NB4 (cell line): ENCODE measurements at regions not wholly inside any gene's neighbourhood (a gene's known extent, or its start where the extent isn't known, plus 50 kb on each side); places are given as distances from the start of the nearest gene placed in this dataset.

Experiments
- MAX ChIP-seq: IDR thresholded peaks from 2 replicates; pipeline ENCODE4 v1.6.1; 2011; ENCODE audit warnings: low read depth, low read length
- TF ChIP-seq, protein P1 (sequence below): IDR thresholded peaks from one replicate; pipeline ENCODE4 v1.5.1; 2012; ENCODE audit warnings: low read depth, low read length

- TF ChIP-seq MAX, result no peak
- TF ChIP-seq, protein P1, sequence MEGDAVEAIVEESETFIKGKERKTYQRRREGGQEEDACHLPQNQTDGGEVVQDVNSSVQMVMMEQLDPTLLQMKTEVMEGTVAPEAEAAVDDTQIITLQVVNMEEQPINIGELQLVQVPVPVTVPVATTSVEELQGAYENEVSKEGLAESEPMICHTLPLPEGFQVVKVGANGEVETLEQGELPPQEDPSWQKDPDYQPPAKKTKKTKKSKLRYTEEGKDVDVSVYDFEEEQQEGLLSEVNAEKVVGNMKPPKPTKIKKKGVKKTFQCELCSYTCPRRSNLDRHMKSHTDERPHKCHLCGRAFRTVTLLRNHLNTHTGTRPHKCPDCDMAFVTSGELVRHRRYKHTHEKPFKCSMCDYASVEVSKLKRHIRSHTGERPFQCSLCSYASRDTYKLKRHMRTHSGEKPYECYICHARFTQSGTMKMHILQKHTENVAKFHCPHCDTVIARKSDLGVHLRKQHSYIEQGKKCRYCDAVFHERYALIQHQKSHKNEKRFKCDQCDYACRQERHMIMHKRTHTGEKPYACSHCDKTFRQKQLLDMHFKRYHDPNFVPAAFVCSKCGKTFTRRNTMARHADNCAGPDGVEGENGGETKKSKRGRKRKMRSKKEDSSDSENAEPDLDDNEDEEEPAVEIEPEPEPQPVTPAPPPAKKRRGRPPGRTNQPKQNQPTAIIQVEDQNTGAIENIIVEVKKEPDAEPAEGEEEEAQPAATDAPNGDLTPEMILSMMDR, result no peak
These were observed 371.9 kb upstream of the SHH start for GRCh38 chr7:156184164-156184563.
